ENCODE measurements at regions not wholly inside any gene's neighbourhood (a gene's known extent, or its start where the extent isn't known, plus 50 kb on each side); places are given as distances from the start of the nearest gene placed in this dataset.
"Not testable (repeated sequence)": the region's sequence is repeated elsewhere in the genome, so short reads cannot be mapped to it uniquely, and the experiment has no call there.

- no peak for DNase-seq (ENCODE audit: low read depth in 2 of 2)
These were observed 184.7 kb downstream of the C9orf50 start for GRCh38 chr9:129435988-129436717.

DNA sequence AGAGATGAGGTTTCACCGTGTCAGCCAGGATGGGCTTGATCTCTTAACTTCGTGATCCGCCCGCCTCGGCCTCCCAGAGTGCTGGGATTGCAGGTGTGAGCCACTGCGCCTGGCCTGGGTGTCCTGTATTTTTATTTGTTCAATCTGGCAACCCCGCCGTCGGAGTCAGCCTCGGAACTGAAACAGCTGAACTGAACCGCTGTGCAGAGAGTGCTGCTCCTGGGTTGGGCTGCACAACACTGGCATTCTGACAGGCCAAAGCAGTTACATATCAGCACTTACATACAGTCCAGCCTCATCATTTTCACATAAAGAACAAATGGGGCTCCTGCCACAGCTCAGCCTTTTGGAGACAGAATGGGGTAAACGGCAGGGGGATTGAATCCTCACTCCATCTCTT is 185.6 kb downstream of the C9orf50 start:
- no peak for DNase-seq (ENCODE audit: low read depth in 2 of 2)

- DNase-seq (ENCODE audit: low read depth in 2 of 2) = no peak
These were observed 186.7 kb downstream of the C9orf50 start for GRCh38 chr9:129434187-129434586.

GRCh38 chr9:129432297-129433154 is 188.4 kb downstream of the C9orf50 start:
- DNase-seq (ENCODE audit: low read depth in 2 of 2) = no peak

- no peak for DNase-seq (ENCODE audit: low read depth in 2 of 2)
These were observed 189.8 kb downstream of the C9orf50 start for GRCh38 chr9:129430940-129431643.

DNA sequence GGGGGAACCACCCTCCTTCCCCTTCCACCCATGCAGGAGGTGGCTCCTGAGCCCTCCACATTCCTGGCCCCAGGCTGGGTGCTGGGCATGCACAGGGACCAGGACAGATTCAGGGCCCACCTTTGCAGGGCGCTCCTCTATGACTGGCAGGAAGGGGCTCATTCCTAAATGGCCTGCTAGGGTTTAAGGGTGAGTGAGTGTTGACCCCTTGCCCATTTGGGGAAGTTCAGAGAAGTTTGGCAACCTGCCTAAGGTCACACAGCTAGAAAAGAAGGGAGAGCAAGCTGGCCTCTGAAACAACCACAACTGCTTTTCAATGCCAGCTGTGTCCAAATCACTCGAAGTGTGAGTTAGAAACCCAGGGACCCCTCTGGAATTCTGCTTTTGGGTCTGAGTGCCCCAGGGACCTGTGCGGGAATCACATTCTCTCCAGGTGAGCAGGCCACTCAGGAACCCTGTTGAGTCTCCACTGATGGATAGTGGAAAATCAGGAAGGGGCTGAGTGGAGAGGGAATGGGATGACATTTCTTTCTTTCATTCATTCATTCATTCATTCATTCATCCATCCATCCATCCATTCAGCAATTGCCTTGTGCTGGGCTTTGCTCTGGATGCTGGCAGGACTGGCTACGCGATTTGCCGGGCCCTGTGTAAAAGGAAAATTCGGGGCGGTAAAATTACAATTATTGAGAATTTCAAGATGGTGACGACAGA is 191.9 kb downstream of the C9orf50 start:
- DNase-seq (ENCODE audit: low read depth in 2 of 2) = no peak

- no peak for DNase-seq (ENCODE audit: low read depth in 2 of 2)
These were observed 193.8 kb downstream of the C9orf50 start for GRCh38 chr9:129427149-129427548.

- DNase-seq (ENCODE audit: low read depth in 2 of 2) = not testable (repeated sequence)
These were observed 197.1 kb downstream of the C9orf50 start for GRCh38 chr9:129423755-129424154.

GRCh38 chr9:129423216-129423615 is 197.7 kb downstream of the C9orf50 start:
- no peak for DNase-seq (ENCODE audit: low read depth in 2 of 2)

DNA sequence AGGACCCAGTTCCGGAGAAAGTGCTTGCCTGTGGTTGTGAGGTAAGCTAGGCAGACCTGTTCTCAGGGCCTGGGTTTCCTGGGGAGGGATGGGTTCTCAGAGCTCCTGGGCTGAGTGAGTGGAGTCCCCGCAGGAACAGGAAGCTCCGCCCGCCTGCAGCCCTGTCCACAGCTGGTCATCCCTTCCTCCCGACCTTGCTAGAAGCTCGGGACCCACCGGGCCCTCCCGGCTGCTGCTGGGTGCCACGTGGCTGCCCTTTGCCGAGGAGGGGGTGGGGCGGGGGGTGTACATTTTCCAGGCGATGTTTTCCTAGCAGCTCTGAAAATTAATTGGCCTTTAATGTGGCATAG is 198.1 kb downstream of the C9orf50 start:
- DNase-seq (ENCODE audit: low read depth in 2 of 2) = no peak

- DNase-seq (ENCODE audit: low read depth in 2 of 2) = no peak
These were observed 198.7 kb downstream of the C9orf50 start for GRCh38 chr9:129422032-129422842.

DNA sequence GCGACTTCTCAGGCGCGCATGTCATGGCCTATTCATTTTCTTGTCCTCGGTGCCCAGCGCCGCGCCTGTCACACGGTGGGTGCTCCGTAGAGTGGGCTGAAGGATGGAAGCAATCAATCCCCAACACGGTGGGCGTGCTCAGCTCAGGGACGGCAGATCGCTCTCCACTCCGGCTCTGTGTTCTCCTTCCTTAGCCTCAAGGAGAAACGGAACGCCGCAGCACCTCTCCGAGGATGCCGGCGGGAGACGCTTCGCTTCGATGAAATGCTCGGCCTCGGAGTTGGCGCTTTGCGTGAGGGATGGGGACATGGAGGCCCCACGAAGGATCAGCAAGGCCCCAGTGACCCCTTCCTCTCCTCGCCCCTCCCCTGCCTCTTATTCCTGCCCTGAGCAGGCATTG is 199.5 kb downstream of the C9orf50 start:
- DNase-seq (ENCODE audit: low read depth in 2 of 2) = no peak

DNA sequence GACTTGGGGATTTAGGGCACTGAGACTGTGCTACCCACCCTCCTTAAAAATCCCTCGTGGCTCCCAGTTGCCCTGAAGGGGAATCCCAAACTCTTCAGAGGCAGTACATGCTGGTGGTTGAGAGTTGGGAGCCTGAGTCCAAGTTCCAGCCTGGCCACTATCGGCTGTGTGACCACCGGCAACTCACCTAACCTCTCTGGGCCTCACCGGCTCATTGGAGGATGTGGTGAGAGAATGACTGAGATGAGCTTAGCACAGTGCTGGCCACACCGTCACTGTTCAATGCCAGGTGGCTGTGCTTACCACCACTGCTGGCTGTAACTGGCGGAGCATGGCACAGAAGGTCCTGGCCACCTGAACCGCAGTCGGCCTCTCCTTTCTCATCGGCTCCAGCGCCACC is 200.2 kb downstream of the C9orf50 start:
- DNase-seq (ENCODE audit: low read depth in 2 of 2) = no peak

GRCh38 chr9:129419382-129419899 is 201.5 kb downstream of the C9orf50 start:
- DNase-seq (ENCODE audit: low read depth in 2 of 2) = no peak

GRCh38 chr9:129418451-129418850 is 202.4 kb downstream of the C9orf50 start:
- DNase-seq (ENCODE audit: low read depth in 2 of 2) = no peak

GRCh38 chr9:129416821-129417539 is 203.9 kb downstream of the C9orf50 start:
- DNase-seq (ENCODE audit: low read depth in 2 of 2) = no peak

DNA sequence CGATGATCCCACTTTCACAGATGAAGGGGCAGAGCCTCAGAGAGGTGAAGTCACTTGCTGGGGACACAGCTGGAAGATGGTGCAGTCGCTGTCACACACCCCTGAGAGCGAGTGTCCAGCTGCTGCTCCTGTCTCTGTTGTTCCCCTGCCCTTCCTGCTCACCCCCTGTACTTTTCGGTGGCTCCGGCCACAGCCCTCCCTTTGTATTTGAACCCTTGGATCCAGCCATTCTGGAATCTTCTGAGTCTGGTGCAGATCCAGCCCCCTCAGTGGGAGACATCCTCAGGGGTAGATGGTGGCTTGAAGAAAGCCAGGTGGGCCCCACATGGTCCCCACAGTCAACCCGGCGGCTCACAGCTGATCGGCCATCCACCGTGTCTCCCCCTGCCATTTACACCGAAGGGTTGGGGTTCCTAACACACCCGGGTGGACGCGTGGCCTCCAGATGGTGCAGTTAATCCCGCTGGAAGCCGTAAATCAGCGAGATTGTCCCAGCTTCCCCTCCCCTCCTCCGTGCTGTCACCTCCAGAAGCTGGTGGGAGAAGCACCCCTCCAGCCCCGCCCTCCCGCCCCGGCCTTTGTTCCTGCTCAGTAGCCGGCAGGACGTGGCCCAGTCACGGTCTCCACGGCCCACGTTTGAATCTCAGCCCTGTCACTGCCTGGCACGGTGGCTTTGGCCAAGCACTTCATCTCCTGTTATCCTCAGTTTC is 204.8 kb downstream of the C9orf50 start:
- DNase-seq (ENCODE audit: low read depth in 2 of 2) = no peak

- no peak for DNase-seq (ENCODE audit: low read depth in 2 of 2)
These were observed 205.6 kb downstream of the C9orf50 start for GRCh38 chr9:129414993-129415941.
